A549 (cell line): ENCODE measurements at regions not wholly inside any gene's neighbourhood (a gene's known extent, or its start where the extent isn't known, plus 50 kb on each side); places are given as distances from the start of the nearest gene placed in this dataset.

Experiments
- ATAC-seq, 2 experiments: fragments of 200-7000 bp in 1 of 2; fragments of >200 bp in 1 of 2; cut with Nextera tagmentation in 1 of 2; cut with Tn5 transposase in 1 of 2; 3 replicates each; pipeline versions ENCODE4 v1.8.0 to v1.9.1; 2018 to 2020; ENCODE audit warnings: mild to moderate bottlenecking in 1 of 2, moderate library complexity in 1 of 2
- CTCF ChIA-PET: fragments of 300-600 bp; sonication (Branson Sonifier 250); formaldehyde crosslinking; extraction: SDS; loops from one replicate; lab custom pipeline; 2021; ENCODE audit warnings: antibody characterized with exemption, inconsistent platforms; lab: Yijun Ruan, JAX
- POLR2A ChIA-PET: fragments of 350-600 bp; formaldehyde crosslinking; extraction: SDS; loops from one replicate; lab custom pipeline; 2021; ENCODE audit warnings: antibody characterized with exemption, inconsistent platforms; lab: Yijun Ruan, JAX
- DNase-seq, 2 experiments: peaks; one replicate each; pipeline versions ENCODE4 v3.0.0 to v3.0.0-alpha.2; 2011 to 2016; ENCODE audit warnings: low read depth in 1 of 2, low spot score in 1 of 2
- FAIRE-seq: peaks from 2 replicates; lab custom pipeline; 2011; peaks lifted over from hg19 to GRCh38; lab: Jason Lieb, UNC
- H3K27ac ChIP-seq, 2 experiments: fragments of >200 bp; sonication (Bioruptor Twin); formaldehyde crosslinking; 3 replicates each; pipeline ENCODE4 v1.5.1; 2016 to 2017
- H3K4me1 ChIP-seq: fragments of >200 bp; sonication (Bioruptor Twin); formaldehyde crosslinking; 3 replicates; pipeline ENCODE4 v1.6.1; 2016
- H3K4me2 ChIP-seq: fragments of >200 bp; sonication (Bioruptor Twin); formaldehyde crosslinking; 3 replicates; pipeline ENCODE4 v1.6.1; 2016
- H3K4me3 ChIP-seq: fragments of >200 bp; sonication (Bioruptor Twin); formaldehyde crosslinking; 3 replicates; pipeline ENCODE4 v1.5.1; 2016
- H3K9me3 ChIP-seq: fragments of >200 bp; sonication (Bioruptor Twin); formaldehyde crosslinking; 3 replicates; pipeline ENCODE4 v1.6.1; 2016
- ATOH8 ChIP-seq: fragments of 250-450 bp; sonication (Bioruptor Pico); IDR thresholded peaks from 2 replicates; pipeline ENCODE4 v1.5.0; 2020; ENCODE audit warnings: low read depth, mild to moderate bottlenecking, moderate library complexity
- BCL3 ChIP-seq: fragments of >200 bp; sonication (Bioruptor Twin); formaldehyde crosslinking; IDR thresholded peaks from 3 replicates; pipeline ENCODE4 v1.6.1; 2016
- BHLHE40 ChIP-seq: IDR thresholded peaks from 2 replicates; pipeline ENCODE4 v1.6.1; 2012; ENCODE audit warnings: low read depth, low read length, inconsistent platforms
- CEBPB ChIP-seq, 2 experiments: fragments of >200 bp in 1 of 2; sonication (Bioruptor Twin) in 1 of 2; formaldehyde crosslinking in 1 of 2; IDR thresholded peaks; 2 replicates each; pipeline ENCODE4 v1.6.1; 2012 to 2016
- CHD2 ChIP-seq: fragments of 150-350 bp; IDR thresholded peaks from 2 replicates; pipeline ENCODE4 v1.6.1; 2014; ENCODE audit warnings: low read length; ENCODE audit not compliant: partially characterized antibody
- EHF ChIP-seq: fragments of 250-450 bp; sonication (Bioruptor Pico); IDR thresholded peaks from 2 replicates; pipeline ENCODE4 v1.5.0; 2020; ENCODE audit warnings: mild to moderate bottlenecking
- EHMT2 ChIP-seq: fragments of 200-600 bp; sonication (generic); IDR thresholded peaks from 2 replicates; pipeline ENCODE4 v1.6.1; 2016; ENCODE audit warnings: antibody characterized with exemption, low read depth, mild to moderate bottlenecking, moderate library complexity
- ELK1 ChIP-seq: fragments of 150-350 bp; IDR thresholded peaks from 2 replicates; pipeline ENCODE4 v1.6.1; 2014; ENCODE audit warnings: low read depth, mild to moderate bottlenecking, low read length
- EP300 ChIP-seq, 2 experiments: fragments of >200 bp; sonication (Bioruptor Twin); formaldehyde crosslinking; IDR thresholded peaks; 2 replicates in 1 of 2; 3 replicates in 1 of 2; pipeline ENCODE4 v1.6.1; 2016 to 2017
- FOSL2 ChIP-seq, 2 experiments: fragments of 450-650 bp in 1 of 2; fragments of >200 bp in 1 of 2; sonication (Bioruptor Twin) in 1 of 2; formaldehyde crosslinking; IDR thresholded peaks; 2 replicates each; pipeline versions ENCODE4 v1.5.0 to v1.6.1; 2016 to 2020; ENCODE audit warnings: mild to moderate bottlenecking in 1 of 2, moderate library complexity in 1 of 2
- FOXS1 ChIP-seq: fragments of 250-450 bp; sonication (Bioruptor Pico); IDR thresholded peaks from 2 replicates; pipeline ENCODE4 v1.5.0; 2020; ENCODE audit warnings: mild to moderate bottlenecking, moderate library complexity
- GATA3 ChIP-seq: IDR thresholded peaks from 2 replicates; pipeline ENCODE4 v1.6.1; 2012; ENCODE audit warnings: borderline replicate concordance
- HDAC2 ChIP-seq: fragments of 200-600 bp; sonication (generic); IDR thresholded peaks from 2 replicates; pipeline ENCODE4 v1.6.1; 2016
- HES2 ChIP-seq: fragments of >200 bp; sonication (Bioruptor Twin); formaldehyde crosslinking; IDR thresholded peaks from 2 replicates; pipeline ENCODE4 v1.6.1; 2016
- JUN ChIP-seq, 2 experiments: fragments of >200 bp; sonication (Bioruptor Twin); formaldehyde crosslinking; IDR thresholded peaks; 2 replicates in 1 of 2; 3 replicates in 1 of 2; pipeline ENCODE4 v1.6.1; 2016 to 2017
- KDM1A ChIP-seq: fragments of 200-600 bp; sonication (generic); IDR thresholded peaks from 2 replicates; pipeline ENCODE4 v1.6.1; 2016; ENCODE audit warnings: low read depth, mild to moderate bottlenecking
- KDM5A ChIP-seq: fragments of 200-600 bp; sonication (generic); IDR thresholded peaks from 2 replicates; pipeline ENCODE4 v1.6.1; 2016; ENCODE audit warnings: antibody characterized with exemption, mild to moderate bottlenecking
- MAZ ChIP-seq: fragments of 150-350 bp; IDR thresholded peaks from 2 replicates; pipeline ENCODE4 v1.6.1; 2014; ENCODE audit warnings: antibody characterized with exemption, low read depth, low read length, borderline replicate concordance
- PBX3 ChIP-seq: IDR thresholded peaks from 2 replicates; pipeline ENCODE4 v1.6.1; 2012
- PHF8 ChIP-seq: fragments of 200-600 bp; sonication (generic); IDR thresholded peaks from 2 replicates; pipeline ENCODE4 v1.6.1; 2016; ENCODE audit warnings: low read depth, mild to moderate bottlenecking, antibody characterized with exemption, moderate library complexity, borderline replicate concordance
- POLR2A ChIP-seq: IDR thresholded peaks from 2 replicates; pipeline ENCODE4 v1.6.1; 2012; ENCODE audit warnings: mild to moderate bottlenecking, low read length
- RAD21 ChIP-seq, 2 experiments: fragments of >200 bp in 1 of 2; sonication (Bioruptor Twin) in 1 of 2; formaldehyde crosslinking in 1 of 2; IDR thresholded peaks in 1 of 2; conservative IDR thresholded peaks in 1 of 2; 2 replicates in 1 of 2; 3 replicates in 1 of 2; pipeline ENCODE4 v1.6.1; 2012 to 2018; ENCODE audit warnings: inconsistent platforms in 1 of 2
- RCOR1 ChIP-seq: fragments of 150-350 bp; IDR thresholded peaks from 2 replicates; pipeline ENCODE4 v1.6.1; 2014; ENCODE audit warnings: antibody characterized with exemption, low read length, low read depth
- RFX5 ChIP-seq: fragments of 450-650 bp; IDR thresholded peaks from 2 replicates; pipeline ENCODE4 v1.7.1; 2014; ENCODE audit warnings: antibody characterized with exemption, mild to moderate bottlenecking, moderate library complexity
- RNF2 ChIP-seq: fragments of 200-600 bp; sonication (generic); IDR thresholded peaks from 2 replicates; pipeline ENCODE4 v1.6.1; 2016; ENCODE audit warnings: low read depth, mild to moderate bottlenecking, antibody characterized with exemption, moderate library complexity, borderline replicate concordance
- SMC3 ChIP-seq: fragments of >200 bp; sonication (Bioruptor Twin); formaldehyde crosslinking; IDR thresholded peaks from 3 replicates; pipeline ENCODE4 v1.6.1; 2018; ENCODE audit warnings: inconsistent platforms
- SREBF2 ChIP-seq: fragments of 450-650 bp; IDR thresholded peaks from 2 replicates; pipeline ENCODE4 v1.6.1; 2014; ENCODE audit warnings: mild to moderate bottlenecking, moderate library complexity
- TFCP2L1 ChIP-seq: fragments of 250-450 bp; sonication (Bioruptor Pico); IDR thresholded peaks from 2 replicates; pipeline ENCODE4 v1.5.0; 2021; ENCODE audit warnings: mild to moderate bottlenecking
- ZC3H11A ChIP-seq: fragments of 450-650 bp; IDR thresholded peaks from 2 replicates; pipeline ENCODE4 v1.6.1; 2014; ENCODE audit warnings: antibody characterized with exemption, mild to moderate bottlenecking
- ZSCAN20 ChIP-seq: fragments of 250-450 bp; sonication (Bioruptor Pico); IDR thresholded peaks from 2 replicates; pipeline ENCODE4 v1.8.0; 2022; ENCODE audit warnings: mild to moderate bottlenecking, moderate library complexity
- WGBS: methylation state at CpG from one replicate; pipeline ENCODE4 v1.1.6; 2017; ENCODE audit errors: missing lambda C conversion rate; 5-methylcytosine and 5-hydroxymethylcytosine counted together

GRCh38 chr13:105805892-105806627 lies 729.4 kb downstream of the EFNB2 start:
- POLR2A ChIA-PET: no interaction called here
- Histone ChIP-seq H3K4me1 (peaks cover 17% of the 10 kb centered on the region; the same call in 1 of the 3 replicates), H3K4me3 (no peak overlapping the region)
- 45% methylated on average over 6 of the region's 6 CpGs for WGBS
- DNase-seq: no peak
- TF ChIP-seq POLR2A (no peak), RAD21 (conservative IDR thresholded peaks at IDR 0.05 in 1 of 2, IDR thresholded peaks at IDR 0.05 in 1 of 2) (no peak), BCL3 (no peak), ELK1 (no peak), ATOH8 (CRISPR knock-in tag) (no peak), ZSCAN20 (no peak), MAZ (no peak), RFX5 (no peak), PBX3 (no peak), TFCP2L1 (CRISPR knock-in tag) (no peak), EHF (CRISPR knock-in tag) (no peak), CHD2 (no peak), SMC3 (no peak), KDM1A (no peak)
- TF ChIP-seq, all 56 proteins: peak for 0
- Histone ChIP-seq H3K9me3 (no peaks in the 10 kb centered on the region), H3K27ac (no peak overlapping the region), H3K4me2 (peak overlapping the region; percentile 51)
- no peak for ATAC-seq
- CTCF ChIA-PET: no interaction called here
- no peak for FAIRE-seq

- POLR2A ChIA-PET: no interaction called here
- no peak for ATAC-seq
- WGBS: 37% methylated on average over 3 of the region's 3 CpGs
- peak overlapping the region; percentile 26; the same call in 2 of the 3 replicates for H3K4me2 ChIP-seq
- H3K27ac ChIP-seq: no peak overlapping the region
- peaks cover 17% of the 10 kb centered on the region; the same call in 1 of the 3 replicates for H3K4me1 ChIP-seq
- CTCF ChIA-PET: no interaction called here
- TF ChIP-seq RCOR1 (no peak), EHF (CRISPR knock-in tag) (no peak), CEBPB (IDR thresholded peaks at IDR 0.05) (no peak), PBX3 (no peak), RFX5 (no peak), EP300 (IDR thresholded peaks at IDR 0.05) (no peak), HDAC2 (no peak), FOSL2 (IDR thresholded peaks at IDR 0.05) (no peak), FOSL2 (CRISPR knock-in tag; IDR thresholded peaks at IDR 0.05) (no peak), RNF2 (no peak), ZC3H11A (no peak), EHMT2 (no peak), HES2 (no peak), RAD21 (conservative IDR thresholded peaks at IDR 0.05 in 1 of 2, IDR thresholded peaks at IDR 0.05 in 1 of 2) (no peak), PHF8 (no peak), JUN (IDR thresholded peaks at IDR 0.05) (no peak), KDM5A (no peak), FOXS1 (CRISPR knock-in tag) (no peak), SREBF2 (no peak), BHLHE40 (no peak), GATA3 (no peak)
- no peak for DNase-seq
- no peaks in the 10 kb centered on the region for H3K9me3 ChIP-seq
- FAIRE-seq: no peak
- no peak overlapping the region for H3K4me3 ChIP-seq
Measured at GRCh38 chr13:105804561-105805190, 730.8 kb downstream of the EFNB2 start.
